ENCODE measurements at regions not wholly inside any gene's neighbourhood (a gene's known extent, or its start where the extent isn't known, plus 50 kb on each side); places are given as distances from the start of the nearest gene placed in this dataset.

DNA sequence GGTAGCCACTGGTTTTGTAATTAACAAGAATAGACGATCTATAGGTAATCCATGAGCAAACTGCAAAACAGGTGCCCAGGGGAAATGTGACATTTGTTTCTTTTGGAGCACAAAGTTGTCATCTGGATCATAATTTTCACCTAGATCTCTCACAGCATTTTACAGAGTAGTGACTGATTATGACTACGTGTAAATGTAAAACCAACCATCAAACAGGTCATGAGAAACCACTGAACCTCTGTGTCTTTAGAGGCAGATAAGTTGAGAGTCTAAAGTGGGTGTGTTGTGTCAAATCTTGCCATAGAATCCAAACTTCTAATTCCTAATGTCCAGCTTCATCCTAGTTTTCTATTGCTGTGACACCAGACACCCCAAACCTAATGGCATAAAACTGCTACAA, 648.1 kb downstream of the MID1IP1 start:
- TF ChIP-seq, protein P1, sequence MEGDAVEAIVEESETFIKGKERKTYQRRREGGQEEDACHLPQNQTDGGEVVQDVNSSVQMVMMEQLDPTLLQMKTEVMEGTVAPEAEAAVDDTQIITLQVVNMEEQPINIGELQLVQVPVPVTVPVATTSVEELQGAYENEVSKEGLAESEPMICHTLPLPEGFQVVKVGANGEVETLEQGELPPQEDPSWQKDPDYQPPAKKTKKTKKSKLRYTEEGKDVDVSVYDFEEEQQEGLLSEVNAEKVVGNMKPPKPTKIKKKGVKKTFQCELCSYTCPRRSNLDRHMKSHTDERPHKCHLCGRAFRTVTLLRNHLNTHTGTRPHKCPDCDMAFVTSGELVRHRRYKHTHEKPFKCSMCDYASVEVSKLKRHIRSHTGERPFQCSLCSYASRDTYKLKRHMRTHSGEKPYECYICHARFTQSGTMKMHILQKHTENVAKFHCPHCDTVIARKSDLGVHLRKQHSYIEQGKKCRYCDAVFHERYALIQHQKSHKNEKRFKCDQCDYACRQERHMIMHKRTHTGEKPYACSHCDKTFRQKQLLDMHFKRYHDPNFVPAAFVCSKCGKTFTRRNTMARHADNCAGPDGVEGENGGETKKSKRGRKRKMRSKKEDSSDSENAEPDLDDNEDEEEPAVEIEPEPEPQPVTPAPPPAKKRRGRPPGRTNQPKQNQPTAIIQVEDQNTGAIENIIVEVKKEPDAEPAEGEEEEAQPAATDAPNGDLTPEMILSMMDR (optimal IDR thresholded peaks at IDR 0.05 in 1 of 3, IDR thresholded peaks at IDR 0.05 in 1 of 3, conservative IDR thresholded peaks at IDR 0.05 in 1 of 3; ENCODE audit: extremely low read depth in 1 of 3, insufficient read depth in 2 of 3, low read length in 3 of 3): no peak
- TF ChIP-seq EZH2 (IDR thresholded peaks at IDR 0.05; ENCODE audit: low read length): no peak

Data from keratinocyte (primary cell).